ENCODE measurements at regions not wholly inside any gene's neighbourhood (a gene's known extent, or its start where the extent isn't known, plus 50 kb on each side); places are given as distances from the start of the nearest gene placed in this dataset.

DNA sequence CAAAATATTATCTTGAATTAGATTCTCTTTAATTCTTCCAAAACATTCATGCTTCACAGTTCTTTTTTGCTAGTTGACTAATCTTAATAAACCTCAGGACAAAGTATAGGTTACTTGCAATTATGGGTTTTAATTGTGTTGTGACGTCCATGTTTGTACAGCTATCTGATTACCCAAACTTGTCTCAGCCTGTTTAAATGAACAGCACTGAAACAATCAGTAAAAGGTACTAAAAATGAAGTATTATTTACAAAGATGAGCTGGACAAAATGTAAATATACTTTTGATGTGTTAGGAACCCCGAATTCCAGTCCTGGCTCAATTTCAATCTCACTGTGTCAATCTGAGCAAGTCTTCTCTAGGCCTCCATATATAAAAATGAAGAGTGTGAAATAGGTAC is 57.4 kb upstream of the SLC6A14 start:
- Histone ChIP-seq H4K8ac (ENCODE audit: low read depth, low read length) (no peak overlapping the region), H3K36me3 (ENCODE audit: control insufficient read depth, insufficient read depth, low read length) (no peaks in the 10 kb centered on the region)
- WGBS (ENCODE audit: extremely low coverage, insufficient coverage, low lambda C conversion rate) = no CpG with 5 or more reads among the region's 2 CpGs

DNA sequence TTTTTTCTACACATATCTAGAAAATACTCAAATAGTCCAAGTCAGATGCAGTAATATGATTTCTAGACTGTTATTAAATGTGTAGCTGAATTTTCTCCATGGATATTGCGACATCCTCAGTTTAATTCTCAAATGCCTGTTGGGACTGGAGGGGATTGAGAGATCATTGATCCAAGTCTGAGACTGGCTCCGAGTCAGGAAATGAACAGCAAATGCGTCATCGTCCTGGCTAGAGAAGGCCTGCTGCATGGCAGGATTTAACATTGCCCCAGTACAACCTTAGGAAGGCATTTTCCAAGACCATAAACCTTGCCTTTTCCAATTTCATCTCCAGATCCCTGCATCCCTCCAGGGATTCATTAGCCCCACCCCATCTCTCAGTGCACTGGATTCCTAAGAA is 56.6 kb upstream of the SLC6A14 start:
- Histone ChIP-seq H3K18ac (ENCODE audit: low read length) (no peak overlapping the region), H3K9ac (ENCODE audit: low read length) (no peak overlapping the region), H3K36me3 (ENCODE audit: control insufficient read depth, insufficient read depth, low read length) (no peaks in the 10 kb centered on the region), H3K79me1 (ENCODE audit: low read length) (no peaks in the 10 kb centered on the region), H2BK5ac (ENCODE audit: low read length) (no peak overlapping the region), H3K79me2 (ENCODE audit: control insufficient read depth, insufficient read depth, low read length) (no peaks in the 10 kb centered on the region), H3K4ac (ENCODE audit: low read depth, low read length) (no peak overlapping the region), H4K8ac (ENCODE audit: low read depth, low read length) (no peak overlapping the region), H3K27ac (ENCODE audit: low read depth, low read length) (no peak overlapping the region), H2AK5ac (ENCODE audit: low read length) (no peak overlapping the region), H2BK15ac (replicated peaks; ENCODE audit: low read depth) (no peak overlapping the region), H3K56ac (ENCODE audit: low read length) (no peak overlapping the region), H2BK120ac (ENCODE audit: low read depth, low read length) (no peak overlapping the region), H3K4me2 (ENCODE audit: low read length) (no peak overlapping the region), H4K5ac (ENCODE audit: low read length) (no peak overlapping the region), H3K23ac (ENCODE audit: low read length) (no peak overlapping the region), H3K27me3 (ENCODE audit: insufficient read depth, low read length, poor library complexity) (no peaks in the 10 kb centered on the region), H3K4me1 (ENCODE audit: control insufficient read depth, low read depth, low read length) (no peaks in the 10 kb centered on the region), H3K4me3 (ENCODE audit: low read length) (no peak overlapping the region)
- DNase-seq = no peak
- no CpG with 5 or more reads among the region's 4 CpGs for WGBS (ENCODE audit: extremely low coverage, insufficient coverage, low lambda C conversion rate)

More for the DNA sequence above, 57.4 kb upstream of the SLC6A14 start:
- H3K23ac ChIP-seq (ENCODE audit: low read length) = no peak overlapping the region
- no peaks in the 10 kb centered on the region for H3K79me2 ChIP-seq (ENCODE audit: control insufficient read depth, insufficient read depth, low read length)
- H3K79me1 ChIP-seq (ENCODE audit: low read length) = no peaks in the 10 kb centered on the region
- no peak overlapping the region for H3K9ac ChIP-seq (ENCODE audit: low read length)
- H2BK5ac ChIP-seq (ENCODE audit: low read length) = no peak overlapping the region
- H2BK15ac ChIP-seq (replicated peaks; ENCODE audit: low read depth) = no peak overlapping the region
- no peak overlapping the region for H3K4ac ChIP-seq (ENCODE audit: low read depth, low read length)
- no peak overlapping the region for H2BK120ac ChIP-seq (ENCODE audit: low read depth, low read length)
- no peak overlapping the region for H2AK5ac ChIP-seq (ENCODE audit: low read length)
- no peaks in the 10 kb centered on the region for H3K27me3 ChIP-seq (ENCODE audit: insufficient read depth, low read length, poor library complexity)
- H3K56ac ChIP-seq (ENCODE audit: low read length) = no peak overlapping the region
- DNase-seq = no peak
- H3K4me2 ChIP-seq (ENCODE audit: low read length) = no peak overlapping the region
- no peak overlapping the region for H4K5ac ChIP-seq (ENCODE audit: low read length)
- H3K18ac ChIP-seq (ENCODE audit: low read length) = no peak overlapping the region
- H3K27ac ChIP-seq (ENCODE audit: low read depth, low read length) = no peak overlapping the region
- no peak overlapping the region for H3K4me3 ChIP-seq (ENCODE audit: low read length)
- H3K4me1 ChIP-seq (ENCODE audit: control insufficient read depth, low read depth, low read length) = no peaks in the 10 kb centered on the region

DNA sequence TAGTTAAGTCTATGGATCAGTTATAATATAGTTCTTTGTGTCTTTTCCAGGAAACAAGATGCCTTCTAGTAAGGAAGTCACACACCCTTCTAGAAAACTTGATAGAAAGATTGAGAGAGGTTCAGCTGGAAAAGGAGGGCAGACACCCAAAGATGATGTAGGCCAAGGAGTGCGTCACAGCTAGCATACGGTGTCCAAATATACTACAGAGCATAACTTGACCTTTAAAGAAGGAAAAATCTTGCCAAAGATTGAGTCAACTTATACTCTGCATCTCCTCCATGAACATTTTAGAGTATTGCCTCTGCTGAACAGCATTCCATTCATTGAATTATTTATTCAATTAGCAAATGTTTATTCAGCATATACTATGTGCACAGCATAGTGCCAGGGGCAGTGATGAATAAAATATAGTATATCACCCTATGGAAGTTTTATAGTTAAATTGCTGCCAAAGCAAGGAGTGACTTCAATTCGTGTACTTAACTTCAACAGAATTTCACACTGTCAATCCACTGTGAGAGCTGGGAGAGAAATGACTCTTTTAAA is 51.9 kb upstream of the SLC6A14 start:
- no peak overlapping the region for H3K4me3 ChIP-seq (ENCODE audit: low read length)
- no peaks in the 10 kb centered on the region for H3K4me1 ChIP-seq (ENCODE audit: control insufficient read depth, low read depth, low read length)
- no peaks in the 10 kb centered on the region for H3K79me2 ChIP-seq (ENCODE audit: control insufficient read depth, insufficient read depth, low read length)
- no peak overlapping the region for H4K8ac ChIP-seq (ENCODE audit: low read depth, low read length)
- no peaks in the 10 kb centered on the region for H3K79me1 ChIP-seq (ENCODE audit: low read length)
- H3K27ac ChIP-seq (ENCODE audit: low read depth, low read length) = no peak overlapping the region
- no peak overlapping the region for H3K23ac ChIP-seq (ENCODE audit: low read length)
- H3K56ac ChIP-seq (ENCODE audit: low read length) = no peak overlapping the region
- no peak overlapping the region for H2BK120ac ChIP-seq (ENCODE audit: low read depth, low read length)
- H4K5ac ChIP-seq (ENCODE audit: low read length) = no peak overlapping the region
- no peak overlapping the region for H2BK5ac ChIP-seq (ENCODE audit: low read length)
- no peak overlapping the region for H3K18ac ChIP-seq (ENCODE audit: low read length)
- no peak overlapping the region for H2BK15ac ChIP-seq (replicated peaks; ENCODE audit: low read depth)
- no peak overlapping the region for H3K4ac ChIP-seq (ENCODE audit: low read depth, low read length)
- H3K27me3 ChIP-seq (ENCODE audit: insufficient read depth, low read length, poor library complexity) = no peaks in the 10 kb centered on the region
- no peak for DNase-seq
- no peak overlapping the region for H2AK5ac ChIP-seq (ENCODE audit: low read length)
- WGBS (ENCODE audit: extremely low coverage, insufficient coverage, low lambda C conversion rate) = no CpG with 5 or more reads among the region's 3 CpGs
- no peak overlapping the region for H3K9ac ChIP-seq (ENCODE audit: low read length)
- no peaks in the 10 kb centered on the region for H3K36me3 ChIP-seq (ENCODE audit: control insufficient read depth, insufficient read depth, low read length)
- H3K4me2 ChIP-seq (ENCODE audit: low read length) = no peak overlapping the region

Measured in mesendoderm (in vitro differentiated cells).